HG03280 (cell line): ENCODE measurements at regions not wholly inside any gene's neighbourhood (a gene's known extent, or its start where the extent isn't known, plus 50 kb on each side); places are given as distances from the start of the nearest gene placed in this dataset.
"Not testable (repeated sequence)": the region's sequence is repeated elsewhere in the genome, so short reads cannot be mapped to it uniquely, and the experiment has no call there.

Source experiments
- ATAC-seq: cut with Tn5 transposase; IDR thresholded peaks from one replicate; pipeline ENCODE4 v1.9.1; 2021; ENCODE audit warnings: mild to moderate bottlenecking, moderate library complexity; ENCODE audit not compliant: unreplicated experiment

- peak; percentile 63 for ATAC-seq
These were observed 123.4 kb upstream of the MB21D2 start for GRCh38 chr3:193040836-193041672.

GRCh38 chr3:193046371-193046770, 128.7 kb upstream of the MB21D2 start:
- no peak for ATAC-seq

DNA sequence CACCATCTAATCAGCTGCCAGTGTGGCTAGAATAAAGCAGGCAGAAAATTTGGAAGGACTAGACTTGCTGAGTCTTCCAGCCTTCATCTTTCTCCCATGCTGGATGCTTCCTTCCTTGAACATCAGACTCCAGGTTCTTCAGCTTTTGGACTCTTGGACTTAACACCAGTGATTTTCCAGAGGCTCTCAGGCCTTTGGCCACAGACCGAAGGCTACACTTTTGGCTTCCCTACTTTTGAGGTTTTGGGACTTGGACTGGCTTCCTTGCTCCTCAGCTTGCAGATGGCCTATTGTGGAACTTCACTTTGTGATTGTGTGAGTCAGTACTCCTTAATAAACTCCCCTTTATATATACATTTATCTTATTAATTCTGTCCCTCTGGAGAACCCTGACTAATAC, 129.8 kb upstream of the MB21D2 start:
- ATAC-seq = not testable (repeated sequence)

DNA sequence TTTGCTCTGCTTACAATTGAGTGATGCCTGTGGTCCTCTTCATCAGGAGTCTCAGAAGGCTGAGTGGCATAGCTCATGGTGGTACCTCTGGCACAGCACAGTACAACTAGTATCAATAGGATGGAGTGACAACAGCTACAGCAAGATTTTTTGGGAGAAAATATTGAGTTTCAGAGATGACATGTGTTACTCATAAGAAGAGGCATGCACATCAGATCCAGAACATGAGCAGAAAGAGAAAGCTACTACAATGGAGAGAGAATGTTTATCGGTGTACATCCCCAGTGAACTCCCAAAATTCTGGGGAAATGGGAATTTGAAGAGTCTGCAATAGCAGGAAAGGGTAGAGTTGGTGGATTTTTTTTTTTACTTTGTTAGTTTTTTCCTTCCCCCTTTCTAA, 130.5 kb upstream of the MB21D2 start:
- ATAC-seq = no peak

GRCh38 chr3:193049935-193050334, 132.3 kb upstream of the MB21D2 start:
- ATAC-seq = no peak

- ATAC-seq = no peak
These were observed 133.7 kb upstream of the MB21D2 start for GRCh38 chr3:193051314-193051713.

GRCh38 chr3:193052354-193053045, 134.8 kb upstream of the MB21D2 start:
- no peak for ATAC-seq

DNA sequence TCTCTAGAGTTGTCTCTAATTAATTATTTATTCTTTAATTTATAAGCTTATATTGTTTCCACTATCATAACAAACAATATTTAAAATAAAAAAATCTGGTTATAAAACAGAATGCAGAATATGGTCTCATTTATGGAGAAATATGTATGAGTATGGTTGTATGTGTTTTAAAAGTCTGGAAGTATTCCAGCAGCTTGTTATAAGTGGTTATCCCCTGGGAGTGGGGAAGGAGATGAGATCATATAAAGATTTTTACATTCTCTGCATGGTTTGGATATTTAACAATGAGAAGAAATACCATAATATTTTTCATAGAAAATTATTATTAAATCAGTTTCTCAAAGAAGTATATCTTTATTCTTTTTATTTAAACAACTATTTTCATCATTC, 135.4 kb upstream of the MB21D2 start:
- no peak for ATAC-seq

GRCh38 chr3:193055352-193055751, 137.7 kb upstream of the MB21D2 start:
- no peak for ATAC-seq

GRCh38 chr3:193057616-193058015, 140.0 kb upstream of the MB21D2 start:
- no peak for ATAC-seq

GRCh38 chr3:193060748-193061546, 143.3 kb upstream of the MB21D2 start:
- no peak for ATAC-seq

GRCh38 chr3:193068365-193068764, 150.7 kb upstream of the MB21D2 start:
- no peak for ATAC-seq

GRCh38 chr3:193069732-193070131, 152.1 kb upstream of the MB21D2 start:
- not testable (repeated sequence) for ATAC-seq

GRCh38 chr3:193078996-193079753, 161.5 kb upstream of the MB21D2 start:
- no peak for ATAC-seq

DNA sequence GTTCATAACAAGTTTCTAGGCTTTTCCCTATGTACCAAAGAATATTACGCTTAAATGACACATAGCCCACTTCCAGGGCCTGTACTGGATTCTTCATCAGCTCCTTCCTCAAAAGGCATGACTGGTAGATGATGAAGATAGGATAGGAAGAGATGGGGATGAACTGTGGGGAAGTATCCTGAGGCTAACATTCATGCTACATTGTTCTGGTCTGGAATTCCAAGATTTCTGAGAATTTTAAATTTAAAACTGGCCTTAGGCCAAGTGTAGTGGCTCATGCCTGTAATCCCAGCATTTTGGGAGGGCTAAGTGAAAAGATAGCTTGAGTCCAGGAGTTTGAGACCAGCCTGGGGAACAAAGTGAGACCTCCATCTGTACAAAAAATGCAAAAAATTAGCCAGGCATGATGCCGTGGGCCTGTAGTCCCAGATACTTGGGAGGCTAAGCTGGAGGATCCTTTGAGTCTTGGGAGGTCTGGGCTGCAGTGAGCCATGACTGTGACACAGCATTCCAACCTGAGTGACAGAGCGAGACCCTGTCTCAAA, 160.1 kb upstream of the PLAAT1 start:
- no peak for ATAC-seq

- no peak for ATAC-seq
These were observed 155.4 kb upstream of the PLAAT1 start for GRCh38 chr3:193085655-193086054.

DNA sequence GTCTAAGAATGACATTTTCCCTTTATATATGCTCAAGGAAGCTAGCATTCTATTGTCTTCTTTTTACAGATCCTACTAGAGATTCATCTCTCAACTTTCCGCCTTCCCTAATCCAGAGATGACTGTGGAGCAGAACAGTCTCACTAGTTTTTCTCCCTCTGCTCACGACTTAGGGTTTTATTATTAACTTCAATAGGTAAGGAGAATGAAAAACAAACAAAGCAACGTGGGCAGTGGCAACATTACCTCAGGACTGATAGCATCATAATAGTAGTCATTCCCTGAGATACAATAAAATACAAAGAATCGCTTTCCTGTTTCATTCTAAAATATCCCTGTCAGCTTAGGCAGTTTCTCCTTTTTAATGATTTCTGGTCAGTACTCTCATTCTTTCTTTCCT, 154.3 kb upstream of the PLAAT1 start:
- no peak for ATAC-seq

- no peak for ATAC-seq
These were observed 153.7 kb upstream of the PLAAT1 start for GRCh38 chr3:193087336-193087735.

DNA sequence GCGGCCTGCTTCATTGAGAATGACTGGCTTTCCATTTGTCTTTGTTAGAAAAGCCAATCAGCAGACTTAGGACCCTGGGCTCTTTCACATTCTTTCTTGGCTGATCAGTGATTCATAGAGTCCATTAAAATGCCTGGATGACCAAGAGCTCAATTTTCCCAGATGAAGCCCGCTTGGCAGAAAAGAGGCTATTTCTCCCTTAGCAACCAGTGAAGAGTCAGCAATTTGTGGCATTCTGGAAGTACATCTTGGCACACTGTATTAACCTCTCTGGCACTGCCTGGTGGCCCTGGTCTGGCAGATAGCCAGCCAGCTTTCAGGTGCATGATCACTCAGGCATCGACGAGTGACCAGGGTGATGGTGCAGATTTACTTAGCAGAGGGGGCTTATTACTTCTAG, 145.7 kb upstream of the PLAAT1 start:
- ATAC-seq = no peak

DNA sequence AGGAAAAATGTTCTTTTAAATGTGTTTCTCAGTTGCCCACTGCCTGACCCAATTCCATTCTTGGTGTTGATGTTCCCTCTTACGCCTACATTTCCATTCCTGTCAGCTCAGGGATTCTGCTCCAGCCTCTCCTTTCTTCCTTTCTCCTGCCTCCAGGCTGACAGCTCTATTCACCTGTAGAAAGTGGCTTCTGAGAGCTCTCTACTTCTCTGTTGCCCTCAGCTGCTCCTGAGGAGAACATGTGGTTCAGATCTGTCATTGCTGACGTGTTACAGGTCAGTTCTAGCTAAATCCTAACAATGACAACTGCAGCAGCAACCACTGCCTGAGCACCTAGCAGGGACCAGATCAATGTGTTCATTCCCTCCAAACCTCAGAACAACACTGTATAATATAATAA, 144.9 kb upstream of the PLAAT1 start:
- no peak for ATAC-seq
